ENCODE measurements at regions not wholly inside any gene's neighbourhood (a gene's known extent, or its start where the extent isn't known, plus 50 kb on each side); places are given as distances from the start of the nearest gene placed in this dataset.
A peak's percentile ranks its signal among the peaks of the same experiment; 100 is the strongest.

DNA sequence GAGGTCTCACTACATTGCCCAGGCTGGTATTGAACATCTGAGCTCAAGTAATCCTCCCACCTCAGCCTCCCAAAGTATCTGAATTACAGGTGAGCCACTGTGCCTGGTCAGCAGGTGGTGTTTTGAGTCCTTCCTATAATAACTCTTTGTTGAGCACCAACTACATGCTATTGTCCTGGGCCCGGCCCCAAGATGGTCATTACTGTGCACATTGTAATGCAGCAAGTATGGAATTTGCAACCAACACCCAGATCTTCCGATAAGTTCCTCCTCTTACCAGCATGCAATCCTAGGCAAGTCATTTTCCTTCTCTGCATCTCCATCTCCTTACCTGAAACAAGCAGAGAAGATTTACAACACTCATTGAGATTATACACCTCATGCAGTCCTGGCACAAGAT, 510.3 kb upstream of the KLF4 start:
- H3K4me1 ChIP-seq, result no peaks in the 10 kb centered on the region
- no peak overlapping the region for H3K4me3 ChIP-seq
- no peaks in the 10 kb centered on the region for H3K27me3 ChIP-seq
- H3K36me3 ChIP-seq, result no peaks in the 10 kb centered on the region
- H3K9me3 ChIP-seq, result no peaks in the 10 kb centered on the region
- no peak for DNase-seq (ENCODE audit: low spot score)
- TF ChIP-seq, protein P1, sequence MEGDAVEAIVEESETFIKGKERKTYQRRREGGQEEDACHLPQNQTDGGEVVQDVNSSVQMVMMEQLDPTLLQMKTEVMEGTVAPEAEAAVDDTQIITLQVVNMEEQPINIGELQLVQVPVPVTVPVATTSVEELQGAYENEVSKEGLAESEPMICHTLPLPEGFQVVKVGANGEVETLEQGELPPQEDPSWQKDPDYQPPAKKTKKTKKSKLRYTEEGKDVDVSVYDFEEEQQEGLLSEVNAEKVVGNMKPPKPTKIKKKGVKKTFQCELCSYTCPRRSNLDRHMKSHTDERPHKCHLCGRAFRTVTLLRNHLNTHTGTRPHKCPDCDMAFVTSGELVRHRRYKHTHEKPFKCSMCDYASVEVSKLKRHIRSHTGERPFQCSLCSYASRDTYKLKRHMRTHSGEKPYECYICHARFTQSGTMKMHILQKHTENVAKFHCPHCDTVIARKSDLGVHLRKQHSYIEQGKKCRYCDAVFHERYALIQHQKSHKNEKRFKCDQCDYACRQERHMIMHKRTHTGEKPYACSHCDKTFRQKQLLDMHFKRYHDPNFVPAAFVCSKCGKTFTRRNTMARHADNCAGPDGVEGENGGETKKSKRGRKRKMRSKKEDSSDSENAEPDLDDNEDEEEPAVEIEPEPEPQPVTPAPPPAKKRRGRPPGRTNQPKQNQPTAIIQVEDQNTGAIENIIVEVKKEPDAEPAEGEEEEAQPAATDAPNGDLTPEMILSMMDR (IDR thresholded peaks at IDR 0.05), result no peak
- H3K27ac ChIP-seq, result no peak overlapping the region

DNA sequence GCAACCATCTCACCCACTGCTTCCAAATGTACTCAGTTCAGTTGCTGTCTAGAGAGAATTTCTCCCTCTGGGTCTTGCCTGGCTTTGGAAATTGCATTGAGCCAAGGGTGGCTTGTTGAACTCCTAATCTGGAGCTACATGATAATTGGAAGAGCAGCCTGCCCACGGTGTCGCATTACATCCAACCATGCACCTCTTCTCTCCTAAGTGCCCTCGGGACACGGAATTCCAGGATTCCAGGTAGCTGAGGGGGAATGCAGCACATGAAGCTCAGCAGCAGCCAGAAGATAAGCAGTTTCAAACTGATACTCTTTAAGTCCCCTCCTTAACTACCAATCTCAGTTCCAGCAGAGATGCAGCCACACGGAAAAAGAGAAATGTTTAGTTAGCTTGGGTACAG, 509.4 kb upstream of the KLF4 start:
- no peak overlapping the region for H3K4me3 ChIP-seq
- DNase-seq (ENCODE audit: low spot score), result no peak
- no peaks in the 10 kb centered on the region for H3K36me3 ChIP-seq
- no peaks in the 10 kb centered on the region for H3K4me1 ChIP-seq
- no peaks in the 10 kb centered on the region for H3K9me3 ChIP-seq
- H3K27ac ChIP-seq, result no peak overlapping the region
- TF ChIP-seq, protein P1 (IDR thresholded peaks at IDR 0.05), result no peak
- H3K27me3 ChIP-seq, result no peaks in the 10 kb centered on the region

DNA sequence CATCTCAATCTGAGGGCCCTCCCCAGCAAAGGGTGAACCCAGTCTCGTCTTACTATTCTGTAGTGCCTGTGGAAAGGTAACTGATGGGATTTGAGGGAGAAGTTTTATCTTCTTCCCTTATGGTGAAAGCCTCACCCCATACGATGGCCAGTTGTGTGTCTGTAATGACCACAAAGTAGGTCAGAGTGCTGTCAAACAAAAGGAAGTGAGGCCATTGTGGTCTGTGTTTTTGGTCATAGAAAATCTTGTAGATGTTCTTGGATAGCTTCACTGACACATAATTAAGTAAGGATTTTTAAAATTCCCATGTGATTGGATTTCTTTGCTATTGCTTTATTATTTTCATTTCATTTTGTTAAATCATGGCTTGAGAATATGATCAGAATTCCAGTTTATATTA, 505.1 kb upstream of the KLF4 start:
- no peak overlapping the region for H3K4me3 ChIP-seq
- no peak overlapping the region for H3K27ac ChIP-seq
- TF ChIP-seq, protein P1 (IDR thresholded peaks at IDR 0.05), result no peak
- no peaks in the 10 kb centered on the region for H3K9me3 ChIP-seq
- no peaks in the 10 kb centered on the region for H3K36me3 ChIP-seq
- no peaks in the 10 kb centered on the region for H3K27me3 ChIP-seq
- H3K4me1 ChIP-seq, result no peaks in the 10 kb centered on the region
- DNase-seq (ENCODE audit: low spot score), result no peak

DNA sequence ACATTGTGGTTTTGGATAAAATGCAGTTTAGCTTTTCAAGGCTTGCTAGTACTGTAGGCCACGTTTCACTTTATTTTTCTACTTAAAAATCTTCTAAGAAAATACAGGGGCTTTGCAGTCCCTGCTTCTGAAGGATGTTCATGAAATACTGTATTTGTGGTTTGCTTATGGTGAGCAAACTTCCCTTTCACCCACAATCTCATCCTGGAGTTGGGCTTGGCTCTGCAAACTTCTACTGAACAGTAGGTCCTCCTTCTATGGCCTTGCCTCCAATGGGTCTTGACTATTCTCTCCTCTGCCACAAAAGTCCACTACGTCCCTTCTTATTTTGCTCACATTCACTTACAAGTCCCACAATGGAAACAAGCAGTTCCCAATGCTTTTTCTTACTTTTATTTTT, 502.7 kb upstream of the KLF4 start:
- Histone ChIP-seq H3K36me3 (no peaks in the 10 kb centered on the region), H3K27ac (no peak overlapping the region), H3K4me1 (no peaks in the 10 kb centered on the region), H3K9me3 (no peaks in the 10 kb centered on the region), H3K4me3 (no peak overlapping the region), H3K27me3 (no peaks in the 10 kb centered on the region)
- TF ChIP-seq, protein P1 (IDR thresholded peaks at IDR 0.05), result no peak
- no peak for DNase-seq (ENCODE audit: low spot score)

DNA sequence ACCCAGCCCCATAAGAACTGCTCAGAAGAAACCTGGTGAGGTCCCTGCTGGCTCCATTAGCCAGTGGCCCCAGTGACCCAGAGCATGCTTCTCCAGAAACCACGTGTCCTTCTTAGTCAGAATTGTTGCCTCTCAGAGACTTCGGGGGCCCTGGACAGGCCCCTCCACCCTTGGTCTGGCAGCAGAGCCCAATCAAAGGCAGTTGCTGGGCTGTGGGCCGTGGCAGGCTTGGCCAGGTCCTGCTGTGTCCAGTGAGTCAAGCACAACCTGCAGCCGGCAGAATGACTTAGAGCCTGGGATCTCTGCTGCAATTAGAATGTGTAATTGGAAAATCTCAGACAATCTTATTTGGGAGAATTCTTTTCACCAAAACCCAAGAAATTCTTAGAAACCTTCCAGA, 502.0 kb upstream of the KLF4 start:
- H3K27me3 ChIP-seq, result no peaks in the 10 kb centered on the region
- no peaks in the 10 kb centered on the region for H3K9me3 ChIP-seq
- DNase-seq (ENCODE audit: low spot score), result no peak
- no peaks in the 10 kb centered on the region for H3K4me1 ChIP-seq
- H3K27ac ChIP-seq, result no peak overlapping the region
- H3K4me3 ChIP-seq, result no peak overlapping the region
- TF ChIP-seq, protein P1 (IDR thresholded peaks at IDR 0.05), result no peak
- H3K36me3 ChIP-seq, result no peaks in the 10 kb centered on the region

DNA sequence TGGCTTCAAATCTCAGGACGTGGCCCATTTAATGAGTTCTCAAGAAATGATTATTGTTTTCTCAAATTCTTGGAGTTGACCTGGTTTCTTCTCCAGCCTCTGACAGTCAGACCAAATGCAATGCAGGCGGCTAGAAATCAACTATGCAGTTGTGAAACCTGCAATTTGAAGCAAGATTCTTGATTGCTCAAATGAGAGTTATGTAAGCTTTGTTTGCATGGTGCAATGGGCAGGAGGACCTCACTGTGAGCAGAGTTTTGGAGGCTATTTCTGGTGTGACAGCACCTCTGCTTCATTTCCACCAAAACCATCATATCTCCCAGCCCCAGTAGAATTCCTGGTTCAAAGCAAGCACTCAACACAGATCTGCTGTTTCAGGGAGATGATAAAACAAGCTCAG, 500.0 kb upstream of the KLF4 start:
- Histone ChIP-seq H3K9me3 (no peaks in the 10 kb centered on the region), H3K4me3 (no peak overlapping the region), H3K36me3 (no peaks in the 10 kb centered on the region), H3K27me3 (no peaks in the 10 kb centered on the region), H3K27ac (peak overlapping the region in 1 of 2 donors; percentile 18), H3K4me1 (no peaks in the 10 kb centered on the region)
- DNase-seq (ENCODE audit: low spot score), result peak; percentile 73
- TF ChIP-seq, protein P1 (IDR thresholded peaks at IDR 0.05), result no peak
